Astrocyte (in vitro differentiated cells and primary cell): ENCODE measurements at regions not wholly inside any gene's neighbourhood (a gene's known extent, or its start where the extent isn't known, plus 50 kb on each side); places are given as distances from the start of the nearest gene placed in this dataset.

ENCODE experiments used
- EZH2 ChIP-seq: IDR thresholded peaks from 2 replicates; pipeline ENCODE4 v1.6.1; 2012; ENCODE audit warnings: mild to moderate bottlenecking, low read length, inconsistent platforms; ENCODE audit not compliant: insufficient read depth
- TF ChIP-seq, protein P1 (sequence below): IDR thresholded peaks from 2 replicates; pipeline ENCODE4 v1.5.1; 2011; ENCODE audit warnings: low read depth, mild to moderate bottlenecking, inconsistent platforms, low read length, moderate library complexity; ENCODE audit not compliant: insufficient read depth

DNA sequence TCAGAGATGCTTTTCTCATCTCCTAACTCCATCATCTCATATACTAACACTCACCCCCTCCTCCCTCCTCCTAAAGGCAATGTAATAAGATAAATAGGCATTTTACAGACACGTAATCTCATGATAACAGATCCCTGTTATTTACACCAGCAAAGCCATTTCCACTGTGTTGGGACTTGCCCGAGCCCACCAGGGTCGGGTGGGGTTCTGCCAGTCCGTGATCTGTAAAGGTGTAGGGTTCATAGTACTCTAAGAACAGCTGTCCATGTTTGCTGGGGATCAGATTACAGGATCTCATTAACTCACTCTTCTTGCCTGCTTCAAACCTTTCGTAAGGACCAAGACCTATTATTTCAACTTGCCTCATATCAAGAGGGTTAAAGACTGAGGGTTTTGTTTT is 172.4 kb downstream of the FZD1 start:
- TF ChIP-seq EZH2: no peak
- TF ChIP-seq, protein P1, sequence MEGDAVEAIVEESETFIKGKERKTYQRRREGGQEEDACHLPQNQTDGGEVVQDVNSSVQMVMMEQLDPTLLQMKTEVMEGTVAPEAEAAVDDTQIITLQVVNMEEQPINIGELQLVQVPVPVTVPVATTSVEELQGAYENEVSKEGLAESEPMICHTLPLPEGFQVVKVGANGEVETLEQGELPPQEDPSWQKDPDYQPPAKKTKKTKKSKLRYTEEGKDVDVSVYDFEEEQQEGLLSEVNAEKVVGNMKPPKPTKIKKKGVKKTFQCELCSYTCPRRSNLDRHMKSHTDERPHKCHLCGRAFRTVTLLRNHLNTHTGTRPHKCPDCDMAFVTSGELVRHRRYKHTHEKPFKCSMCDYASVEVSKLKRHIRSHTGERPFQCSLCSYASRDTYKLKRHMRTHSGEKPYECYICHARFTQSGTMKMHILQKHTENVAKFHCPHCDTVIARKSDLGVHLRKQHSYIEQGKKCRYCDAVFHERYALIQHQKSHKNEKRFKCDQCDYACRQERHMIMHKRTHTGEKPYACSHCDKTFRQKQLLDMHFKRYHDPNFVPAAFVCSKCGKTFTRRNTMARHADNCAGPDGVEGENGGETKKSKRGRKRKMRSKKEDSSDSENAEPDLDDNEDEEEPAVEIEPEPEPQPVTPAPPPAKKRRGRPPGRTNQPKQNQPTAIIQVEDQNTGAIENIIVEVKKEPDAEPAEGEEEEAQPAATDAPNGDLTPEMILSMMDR: no peak
